Osteoblast (primary cell): ENCODE measurements at regions not wholly inside any gene's neighbourhood (a gene's known extent, or its start where the extent isn't known, plus 50 kb on each side); places are given as distances from the start of the nearest gene placed in this dataset.

Experiments used
- DNase-seq: peaks from one replicate; pipeline ENCODE4 v3.0.0; 2011; ENCODE audit warnings: low spot score, mixed read lengths; ENCODE audit not compliant: insufficient read length; ENCODE audit errors: missing footprints
- H2AFZ ChIP-seq: 2 replicates; pipeline ENCODE4 v1.6.0; 2011; ENCODE audit warnings: mild to moderate bottlenecking, low read length
- H3K27ac ChIP-seq: 2 replicates; pipeline ENCODE4 v1.5.1; 2011; ENCODE audit warnings: mild to moderate bottlenecking, low read depth, low read length, moderate library complexity
- H3K27me3 ChIP-seq: 2 replicates; pipeline ENCODE4 v1.6.0; 2012; ENCODE audit warnings: mild to moderate bottlenecking, control low read depth, inconsistent platforms, low read length, moderate library complexity; ENCODE audit not compliant: insufficient read depth
- H3K36me3 ChIP-seq: 2 replicates; pipeline ENCODE4 v1.5.1; 2011; ENCODE audit warnings: mild to moderate bottlenecking, low read length, control low read depth, moderate library complexity; ENCODE audit not compliant: insufficient read depth
- H3K4me1 ChIP-seq: 2 replicates; pipeline ENCODE4 v1.5.1; 2011; ENCODE audit warnings: mild to moderate bottlenecking, low read length, control low read depth, moderate library complexity; ENCODE audit not compliant: insufficient read depth
- H3K4me2 ChIP-seq: 2 replicates; pipeline ENCODE4 v1.6.0; 2011; ENCODE audit warnings: mild to moderate bottlenecking, low read length; ENCODE audit not compliant: insufficient read depth
- H3K4me3 ChIP-seq: fragments of 200-600 bp; sonication (generic); 3 replicates; pipeline ENCODE4 v1.5.1; 2012; ENCODE audit warnings: mild to moderate bottlenecking, low read length, inconsistent platforms; ENCODE audit not compliant: insufficient read depth
- H3K79me2 ChIP-seq: 2 replicates; pipeline ENCODE4 v1.6.0; 2012; ENCODE audit warnings: mild to moderate bottlenecking, low read length, control low read depth, inconsistent platforms; ENCODE audit not compliant: insufficient read depth
- H3K9me3 ChIP-seq: 2 replicates; pipeline ENCODE4 v1.5.1; 2011; ENCODE audit warnings: low read depth, low read length, control low read depth
- H4K20me1 ChIP-seq: 2 replicates; pipeline ENCODE4 v1.6.0; 2012; ENCODE audit warnings: mild to moderate bottlenecking, low read length, control low read depth; ENCODE audit not compliant: insufficient read depth
- TF ChIP-seq, protein P1 (sequence below): IDR thresholded peaks from 2 replicates; pipeline ENCODE4 v1.5.1; 2011; ENCODE audit warnings: mild to moderate bottlenecking, low read depth, low read length, moderate library complexity; ENCODE audit errors: extremely low read depth

DNA sequence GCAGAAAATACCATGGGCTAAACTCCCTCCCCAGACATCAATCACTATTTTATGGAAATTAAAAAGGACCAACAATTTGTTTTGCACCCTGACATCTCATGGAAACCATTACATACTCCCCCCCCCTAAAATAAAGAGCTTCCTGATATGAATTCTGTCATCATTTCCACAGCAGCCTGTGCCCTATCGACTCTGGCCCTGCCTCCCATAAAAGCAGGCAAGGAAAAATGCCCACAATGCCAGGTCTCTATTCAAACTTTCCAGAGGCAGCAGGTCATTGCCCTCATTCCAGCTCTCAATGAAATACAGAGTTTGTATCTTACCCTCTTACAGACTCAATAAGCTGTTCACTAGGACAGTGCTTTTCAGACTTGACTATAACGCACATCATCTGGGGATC, 254.4 kb upstream of the TANK start:
- Histone ChIP-seq H3K27ac (no peak overlapping the region), H3K79me2 (no peaks in the 10 kb centered on the region), H3K27me3 (no peaks in the 10 kb centered on the region), H3K9me3 (no peaks in the 10 kb centered on the region), H2AFZ (no peak overlapping the region), H3K4me1 (peaks cover 13% of the 10 kb centered on the region), H4K20me1 (no peaks in the 10 kb centered on the region), H3K36me3 (no peaks in the 10 kb centered on the region), H3K4me3 (no peak overlapping the region), H3K4me2 (no peak overlapping the region)
- no peak for DNase-seq
- TF ChIP-seq, protein P1, sequence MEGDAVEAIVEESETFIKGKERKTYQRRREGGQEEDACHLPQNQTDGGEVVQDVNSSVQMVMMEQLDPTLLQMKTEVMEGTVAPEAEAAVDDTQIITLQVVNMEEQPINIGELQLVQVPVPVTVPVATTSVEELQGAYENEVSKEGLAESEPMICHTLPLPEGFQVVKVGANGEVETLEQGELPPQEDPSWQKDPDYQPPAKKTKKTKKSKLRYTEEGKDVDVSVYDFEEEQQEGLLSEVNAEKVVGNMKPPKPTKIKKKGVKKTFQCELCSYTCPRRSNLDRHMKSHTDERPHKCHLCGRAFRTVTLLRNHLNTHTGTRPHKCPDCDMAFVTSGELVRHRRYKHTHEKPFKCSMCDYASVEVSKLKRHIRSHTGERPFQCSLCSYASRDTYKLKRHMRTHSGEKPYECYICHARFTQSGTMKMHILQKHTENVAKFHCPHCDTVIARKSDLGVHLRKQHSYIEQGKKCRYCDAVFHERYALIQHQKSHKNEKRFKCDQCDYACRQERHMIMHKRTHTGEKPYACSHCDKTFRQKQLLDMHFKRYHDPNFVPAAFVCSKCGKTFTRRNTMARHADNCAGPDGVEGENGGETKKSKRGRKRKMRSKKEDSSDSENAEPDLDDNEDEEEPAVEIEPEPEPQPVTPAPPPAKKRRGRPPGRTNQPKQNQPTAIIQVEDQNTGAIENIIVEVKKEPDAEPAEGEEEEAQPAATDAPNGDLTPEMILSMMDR: no peak

DNA sequence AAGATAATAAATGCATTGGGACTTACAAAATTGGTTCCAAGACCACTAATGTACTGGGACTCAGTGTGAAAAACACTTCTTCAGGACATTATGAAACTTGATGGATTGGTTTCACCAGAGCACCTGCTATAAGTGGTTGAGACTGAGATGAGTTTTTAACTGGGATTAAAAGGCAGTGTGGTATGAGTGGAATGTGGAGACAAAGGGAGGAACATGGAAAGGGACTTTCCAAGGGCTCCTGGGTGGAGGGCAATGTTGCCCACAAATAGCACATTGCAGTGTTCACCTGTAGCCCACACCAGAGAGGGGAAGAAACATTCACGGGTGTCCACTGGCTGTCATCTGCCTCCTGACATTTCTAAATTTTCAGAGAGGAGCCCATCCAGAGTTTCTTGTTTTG, 253.3 kb upstream of the TANK start:
- Histone ChIP-seq H3K79me2 (no peaks in the 10 kb centered on the region), H4K20me1 (no peaks in the 10 kb centered on the region), H3K27me3 (no peaks in the 10 kb centered on the region), H3K4me1 (peaks cover 18% of the 10 kb centered on the region), H3K9me3 (no peaks in the 10 kb centered on the region), H3K4me3 (no peak overlapping the region), H3K36me3 (no peaks in the 10 kb centered on the region), H2AFZ (no peak overlapping the region), H3K27ac (no peak overlapping the region), H3K4me2 (no peak overlapping the region)
- TF ChIP-seq, protein P1: no peak
- DNase-seq: no peak

DNA sequence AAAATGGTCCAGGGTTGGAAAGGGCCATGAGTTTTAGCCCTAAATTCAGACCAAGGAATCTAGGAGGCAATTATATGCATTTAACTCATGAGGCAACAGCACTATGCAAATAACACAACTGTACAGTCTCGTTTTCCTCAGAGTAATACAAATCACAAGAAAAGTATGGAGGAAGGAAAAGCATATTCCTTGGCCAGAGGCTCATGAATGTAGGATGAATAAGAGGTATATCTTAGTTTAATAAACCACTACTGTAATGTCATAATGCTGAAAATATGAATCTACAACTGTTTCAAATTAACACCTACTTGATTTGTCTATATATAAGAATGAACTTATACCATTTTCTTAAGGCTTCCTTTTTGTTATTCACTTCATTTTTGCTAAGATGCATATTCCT, 252.5 kb upstream of the TANK start:
- TF ChIP-seq, protein P1: no peak
- Histone ChIP-seq H3K9me3 (no peaks in the 10 kb centered on the region), H3K4me2 (no peak overlapping the region), H3K27ac (no peak overlapping the region), H2AFZ (no peak overlapping the region), H3K27me3 (no peaks in the 10 kb centered on the region), H4K20me1 (no peaks in the 10 kb centered on the region), H3K4me1 (peaks cover 18% of the 10 kb centered on the region), H3K79me2 (no peaks in the 10 kb centered on the region), H3K36me3 (no peaks in the 10 kb centered on the region), H3K4me3 (no peak overlapping the region)
- DNase-seq: no peak

DNA sequence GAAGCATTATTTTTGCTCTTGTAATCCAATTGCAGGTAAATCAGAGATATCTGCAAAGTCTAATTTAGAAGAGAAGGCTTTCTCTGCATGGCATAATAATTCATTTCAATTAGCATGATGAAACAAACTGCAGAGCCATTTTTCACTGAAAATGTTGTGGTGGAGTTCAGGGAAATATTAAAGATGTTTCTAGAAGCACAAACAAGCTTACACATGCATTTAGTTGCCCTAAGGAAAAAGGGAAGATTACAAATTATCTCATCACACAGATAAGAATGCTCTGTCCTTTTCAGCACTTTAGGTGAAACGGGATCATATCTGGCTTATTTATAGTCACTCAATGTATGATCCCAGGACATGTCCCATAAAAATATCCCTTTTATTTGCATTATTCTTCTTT, 252.1 kb upstream of the TANK start:
- Histone ChIP-seq H3K9me3 (no peaks in the 10 kb centered on the region), H2AFZ (no peak overlapping the region), H3K4me3 (no peak overlapping the region), H3K4me2 (no peak overlapping the region), H3K27me3 (no peaks in the 10 kb centered on the region), H3K4me1 (peaks cover 18% of the 10 kb centered on the region), H4K20me1 (no peaks in the 10 kb centered on the region), H3K36me3 (no peaks in the 10 kb centered on the region), H3K27ac (no peak overlapping the region), H3K79me2 (no peaks in the 10 kb centered on the region)
- TF ChIP-seq, protein P1: no peak
- DNase-seq: no peak
